Endothelial cell of umbilical vein (primary cell): ENCODE measurements at regions not wholly inside any gene's neighbourhood (a gene's known extent, or its start where the extent isn't known, plus 50 kb on each side); places are given as distances from the start of the nearest gene placed in this dataset.

Experiments
- BruUV-seq: library from RNA; stranded (reverse); fragments of 400-500 nt; replicated peaks from 2 replicates; lab custom pipeline; 2021; lab: Mats Ljungman, UMichigan
- CTCF ChIA-PET: fragments of 300-600, 350-600 bp; sonication (Branson Sonifier 250); formaldehyde crosslinking; loops from one replicate; lab custom pipeline; 2021; ENCODE audit warnings: antibody characterized with exemption, inconsistent platforms; lab: Charles Lee
- POLR2A ChIA-PET: fragments of 300-600, 350-600 bp; sonication (Branson Sonifier 250); formaldehyde crosslinking; loops from one replicate; lab custom pipeline; 2021; ENCODE audit warnings: antibody characterized with exemption, inconsistent platforms; lab: Charles Lee
- DNase-seq: peaks from one replicate; pipeline ENCODE4 v3.0.0-alpha.2; 2011; ENCODE audit warnings: low read depth, low spot score
- FAIRE-seq: peaks from 2 replicates; lab custom pipeline; 2011; peaks lifted over from hg19 to GRCh38; lab: Jason Lieb, UNC
- H2AFZ ChIP-seq: 2 replicates; pipeline ENCODE4 v1.6.0; 2012; ENCODE audit warnings: low read depth, low read length, control low read depth, inconsistent platforms
- H3K27ac ChIP-seq: 2 replicates; pipeline ENCODE4 v1.5.1; 2011; ENCODE audit warnings: low read depth, mild to moderate bottlenecking, control low read depth, low read length, moderate library complexity; ENCODE audit not compliant: insufficient read depth
- H3K27me3 ChIP-seq, 2 experiments: 2 replicates each; pipeline versions ENCODE4 v1.6.0 to v1.6.1; 2011; ENCODE audit warnings: low read length in 2 of 2, mixed read lengths in 1 of 2; ENCODE audit not compliant: control insufficient read depth in 2 of 2, insufficient read depth in 2 of 2
- H3K36me3 ChIP-seq, 2 experiments: 2 replicates in 1 of 2; 3 replicates in 1 of 2; pipeline ENCODE4 v1.5.1; 2011; ENCODE audit warnings: low read length in 2 of 2, mild to moderate bottlenecking in 1 of 2, moderate library complexity in 1 of 2; ENCODE audit not compliant: control insufficient read depth in 2 of 2, insufficient read depth in 2 of 2; ENCODE audit errors: extremely low read depth in 1 of 2
- H3K4me1 ChIP-seq: 3 replicates; pipeline ENCODE4 v1.5.1; 2011; ENCODE audit warnings: mild to moderate bottlenecking, low read length; ENCODE audit not compliant: control insufficient read depth, insufficient read depth; ENCODE audit errors: extremely low read depth
- H3K4me2 ChIP-seq: 2 replicates; pipeline ENCODE4 v1.6.1; 2011; ENCODE audit warnings: low read length, control low read depth, mixed read lengths; ENCODE audit not compliant: insufficient read depth
- H3K4me3 ChIP-seq, 3 experiments: fragments of 200-600 bp in 1 of 3; sonication (generic), shearing (Covaris generic) in 1 of 3; replicated peaks in 1 of 3; 2 replicates each; pipeline ENCODE4 v1.5.1; 2011 to 2016; ENCODE audit warnings: control low read depth in 3 of 3, low read length in 3 of 3, mild to moderate bottlenecking in 2 of 3, inconsistent platforms in 1 of 3, low read depth in 1 of 3, moderate library complexity in 1 of 3; ENCODE audit not compliant: insufficient read depth in 1 of 3
- H3K79me2 ChIP-seq: 2 replicates; pipeline ENCODE4 v1.6.0; 2012; ENCODE audit warnings: low read length, inconsistent platforms; ENCODE audit not compliant: control insufficient read depth, insufficient read depth
- H3K9ac ChIP-seq: replicated peaks from 2 replicates; pipeline ENCODE3; 2011; ENCODE audit warnings: low read length, control low read depth; ENCODE audit not compliant: insufficient read depth; ENCODE audit errors: extremely low read depth
- H3K9me1 ChIP-seq: replicated peaks from 3 replicates; pipeline ENCODE4 v1.6.0; 2011; ENCODE audit warnings: mild to moderate bottlenecking, low read length; ENCODE audit not compliant: control insufficient read depth, insufficient read depth; ENCODE audit errors: extremely low read depth
- H3K9me3 ChIP-seq: replicated peaks from 2 replicates; pipeline ENCODE4 v1.5.1; 2012; ENCODE audit warnings: low read length, inconsistent platforms; ENCODE audit not compliant: control insufficient read depth, insufficient read depth
- H4K20me1 ChIP-seq: replicated peaks from 2 replicates; pipeline ENCODE3; 2011; ENCODE audit warnings: mild to moderate bottlenecking, low read length; ENCODE audit not compliant: control insufficient read depth, insufficient read depth; ENCODE audit errors: extremely low read depth
- CTCF ChIP-seq, 2 donors: IDR thresholded peaks; 1 replicate in 1 of 2; 2 replicates in 1 of 2; pipeline ENCODE4 v1.5.1; 2011; ENCODE audit warnings: low read length in 2 of 2, mild to moderate bottlenecking in 2 of 2, moderate library complexity in 2 of 2, control low read depth in 1 of 2, inconsistent platforms in 1 of 2, low read depth in 1 of 2; ENCODE audit not compliant: insufficient read depth in 1 of 2; ENCODE audit errors: extremely low read depth in 1 of 2
- EZH2 ChIP-seq: IDR thresholded peaks from 2 replicates; pipeline ENCODE4 v1.6.1; 2012; ENCODE audit warnings: borderline replicate concordance, low read depth, mild to moderate bottlenecking, moderate library complexity, low read length, inconsistent platforms; ENCODE audit not compliant: severe bottlenecking
- FOS ChIP-seq: IDR thresholded peaks from 2 replicates; pipeline ENCODE4 v1.6.1; 2011; ENCODE audit warnings: mild to moderate bottlenecking, low read length, moderate library complexity, borderline replicate concordance; ENCODE audit not compliant: insufficient read depth
- GATA2 ChIP-seq: IDR thresholded peaks from 2 replicates; pipeline ENCODE4 v1.7.0; 2011; ENCODE audit warnings: low read depth, mild to moderate bottlenecking, moderate library complexity, mixed read lengths, low read length; ENCODE audit not compliant: insufficient read length, insufficient read depth
- JUN ChIP-seq: IDR thresholded peaks from 2 replicates; pipeline ENCODE4 v1.6.1; 2011; ENCODE audit warnings: borderline replicate concordance, low read depth; ENCODE audit not compliant: insufficient read length, insufficient read depth
- MYC ChIP-seq: IDR thresholded peaks from one replicate; pipeline ENCODE4 v1.6.1; 2011; ENCODE audit warnings: mild to moderate bottlenecking, low read depth, low read length
- POLR2A ChIP-seq: IDR thresholded peaks from 2 replicates; pipeline ENCODE4 v1.6.1; 2012; ENCODE audit warnings: low read depth, mild to moderate bottlenecking, control low read depth, low read length
- POLR2AphosphoS5 ChIP-seq: IDR thresholded peaks from 2 replicates; pipeline ENCODE4 v1.6.1; 2012; ENCODE audit warnings: low read depth, mild to moderate bottlenecking, control low read depth, low read length, moderate library complexity; ENCODE audit not compliant: insufficient read depth
- dilution Hi-C: fragments of 300-500 bp; cut with MboI; formaldehyde crosslinking; loops from one replicate; pipeline ENCODE4 v1.15.0; 2019; ENCODE audit warnings: low sequenced_read_pairs; ENCODE audit not compliant: extremely low pct_ligation_motif_present
- intact Hi-C: fragments of 100-400 bp; cut with micrococcal nuclease; formaldehyde crosslinking; loops from one replicate; pipeline ENCODE4 v1.10.0; 2022
- TF ChIP-seq, protein P1 (sequence below): IDR thresholded peaks from 2 replicates; pipeline ENCODE4 v1.6.1; 2011; ENCODE audit not compliant: insufficient read depth, insufficient read length

- POLR2A ChIA-PET: no interaction called here
- FAIRE-seq: no peak
Observed at GRCh38 chr3:135576751-135577150, 388.8 kb upstream of the PPP2R3A start.

GRCh38 chr3:135581806-135582205, 383.7 kb upstream of the PPP2R3A start:
- no peaks in the 10 kb centered on the region for H3K4me1 ChIP-seq
- ChIA-PET POLR2A (no interaction called here), CTCF (no interaction called here)
- intact Hi-C loops: no loop called here
- no peak overlapping the region for H3K9ac ChIP-seq
- TF ChIP-seq EZH2: no peak
- no peak for TF ChIP-seq CTCF (IDR thresholded peaks at IDR 0.05; ENCODE audit: extremely low read depth in 1 of 2, insufficient read depth in 1 of 2, low read depth in 1 of 2, low read length in 2 of 2)
- no peak for TF ChIP-seq POLR2A
- TF ChIP-seq, protein P1, sequence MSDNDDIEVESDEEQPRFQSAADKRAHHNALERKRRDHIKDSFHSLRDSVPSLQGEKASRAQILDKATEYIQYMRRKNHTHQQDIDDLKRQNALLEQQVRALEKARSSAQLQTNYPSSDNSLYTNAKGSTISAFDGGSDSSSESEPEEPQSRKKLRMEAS: no peak
- TF ChIP-seq POLR2AphosphoS5: no peak
- no peak for TF ChIP-seq MYC
- no peak for TF ChIP-seq JUN
- TF ChIP-seq FOS: no peak
- TF ChIP-seq GATA2: no peak
- no peaks in the 10 kb centered on the region for H3K27me3 ChIP-seq
- H3K9me1 ChIP-seq: no peaks in the 10 kb centered on the region
- dilution Hi-C loops: no loop called here
- H4K20me1 ChIP-seq: no peaks in the 10 kb centered on the region
- H2AFZ ChIP-seq: no peak overlapping the region
- H3K27ac ChIP-seq: no peak overlapping the region
- no peak overlapping the region for H3K4me3 ChIP-seq
- no peaks in the 10 kb centered on the region for H3K36me3 ChIP-seq
- BruUV-seq: no TSS peak
- DNase-seq (no peak), FAIRE-seq (no peak)
- H3K4me2 ChIP-seq: no peak overlapping the region
- H3K79me2 ChIP-seq: no peaks in the 10 kb centered on the region
- peaks cover 3% of the 10 kb centered on the region for H3K9me3 ChIP-seq

More at GRCh38 chr3:135576751-135577150, 388.8 kb upstream of the PPP2R3A start:
- H3K36me3 ChIP-seq: no peaks in the 10 kb centered on the region
- H3K4me1 ChIP-seq: no peaks in the 10 kb centered on the region
- no peaks in the 10 kb centered on the region for H3K9me1 ChIP-seq
- peaks cover 2% of the 10 kb centered on the region for H3K9me3 ChIP-seq
- H3K27ac ChIP-seq: no peak overlapping the region
- no peak overlapping the region for H3K4me2 ChIP-seq
- H4K20me1 ChIP-seq: no peaks in the 10 kb centered on the region
- H3K27me3 ChIP-seq: no peaks in the 10 kb centered on the region
- no TSS peak for BruUV-seq
- no peak for TF ChIP-seq POLR2AphosphoS5
- TF ChIP-seq JUN: no peak
- TF ChIP-seq MYC: no peak
- TF ChIP-seq EZH2: no peak
- TF ChIP-seq, protein P1: no peak
- no peak for TF ChIP-seq GATA2
- no peaks in the 10 kb centered on the region for H3K79me2 ChIP-seq
- H2AFZ ChIP-seq: no peak overlapping the region
- H3K9ac ChIP-seq: no peak overlapping the region
- dilution Hi-C loops (no loop called here), intact Hi-C loops (no loop called here)
- no peak for DNase-seq
- CTCF ChIA-PET: no interaction called here
- no peak overlapping the region for H3K4me3 ChIP-seq
